Endodermal cell (in vitro differentiated cells): ENCODE measurements at regions not wholly inside any gene's neighbourhood (a gene's known extent, or its start where the extent isn't known, plus 50 kb on each side); places are given as distances from the start of the nearest gene placed in this dataset.

Experiments used
- DNase-seq: peaks from one replicate; pipeline ENCODE4 v3.0.0-alpha.2; 2017
- H3K27ac ChIP-seq: 2 replicates; pipeline ENCODE4 v1.5.1; 2013; ENCODE audit warnings: mild to moderate bottlenecking, low read depth, low read length, moderate library complexity
- H3K27me3 ChIP-seq: 2 replicates; pipeline ENCODE4 v1.6.1; 2013; ENCODE audit warnings: mild to moderate bottlenecking, low read length, moderate library complexity; ENCODE audit not compliant: insufficient read depth, control insufficient read depth, poor library complexity, severe bottlenecking
- H3K36me3 ChIP-seq: 2 replicates; pipeline ENCODE4 v1.7.0; 2013; ENCODE audit warnings: mild to moderate bottlenecking, low read length, moderate library complexity; ENCODE audit not compliant: control insufficient read depth, insufficient read depth
- H3K4me1 ChIP-seq: one replicate; pipeline ENCODE4 v1.7.0; 2013; ENCODE audit warnings: low read length; ENCODE audit not compliant: control insufficient read depth, insufficient read depth
- H3K4me3 ChIP-seq: 2 replicates; pipeline ENCODE4 v1.5.1; 2013; ENCODE audit warnings: mild to moderate bottlenecking, low read length, moderate library complexity
- H3K9ac ChIP-seq: 2 replicates; pipeline ENCODE4 v1.6.1; 2013; ENCODE audit warnings: mild to moderate bottlenecking, low read length, moderate library complexity; ENCODE audit not compliant: poor library complexity, severe bottlenecking; ENCODE audit errors: extremely low read depth
- H3K9me3 ChIP-seq: 2 replicates; pipeline ENCODE4 v1.6.1; 2013; ENCODE audit warnings: mild to moderate bottlenecking, low read length, moderate library complexity; ENCODE audit not compliant: control insufficient read depth
- H3K27ac Mint-ChIP-seq: 2 replicates; pipeline ENCODE4 v1.8.0; 2020; ENCODE audit warnings: mixed read lengths
- H3K27me3 Mint-ChIP-seq: 2 replicates; pipeline ENCODE4 v1.8.0; 2021; ENCODE audit warnings: mild to moderate bottlenecking, mixed read lengths; ENCODE audit not compliant: insufficient read depth
- H3K36me3 Mint-ChIP-seq: 2 replicates; pipeline ENCODE4 v1.8.0; 2020; ENCODE audit warnings: low read depth, mixed read lengths
- H3K4me1 Mint-ChIP-seq: 2 replicates; pipeline ENCODE4 v1.8.0; 2020; ENCODE audit warnings: mixed read lengths
- H3K4me3 Mint-ChIP-seq: 2 replicates; pipeline ENCODE4 v1.8.0; 2020; ENCODE audit warnings: mild to moderate bottlenecking, moderate library complexity, mixed read lengths
- H3K9me3 Mint-ChIP-seq: 2 replicates; pipeline ENCODE4 v1.8.0; 2020; ENCODE audit warnings: mild to moderate bottlenecking, mixed read lengths
- CTCF ChIP-seq: fragments of 200-600 bp; sonication (generic); conservative IDR thresholded peaks from 2 replicates; pipeline ENCODE4 v1.5.0; 2021; ENCODE audit warnings: antibody characterized with exemption, mild to moderate bottlenecking
- WGBS, 2 experiments: methylation state at CpG; one replicate each; pipeline versions ENCODE4 v1.1.5 to v1.1.7; 2013; ENCODE audit warnings: missing lambda C conversion rate in 2 of 2, mixed read lengths in 1 of 2; ENCODE audit not compliant: insufficient coverage in 1 of 2, insufficient read length in 1 of 2; 5-methylcytosine and 5-hydroxymethylcytosine counted together

DNA sequence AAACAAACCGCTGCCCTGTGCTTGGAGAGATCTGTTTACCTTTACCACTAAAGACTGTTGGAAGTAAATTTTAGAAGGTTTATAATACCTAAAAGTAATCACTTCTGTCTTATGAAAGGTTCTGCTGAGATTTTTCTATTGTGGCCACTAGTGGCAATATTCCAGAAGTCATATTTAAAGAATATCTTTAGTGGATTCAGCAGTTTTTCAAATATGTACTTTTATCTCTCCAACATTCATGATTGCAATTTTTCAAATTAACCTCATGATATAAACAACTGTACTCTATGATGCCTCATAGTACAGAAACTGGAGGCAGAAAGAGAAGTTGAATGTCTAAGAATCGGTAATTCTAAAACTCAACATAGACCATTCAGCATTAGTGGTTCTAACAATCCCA lies 53.2 kb upstream of the USPL1 start:
- TF ChIP-seq CTCF: no peak
- Mint-ChIP-seq H3K27me3 (no peaks in the 10 kb centered on the region), H3K36me3 (no peaks in the 10 kb centered on the region), H3K4me3 (no peak overlapping the region), H3K27ac (no peak overlapping the region), H3K4me1 (no peaks in the 10 kb centered on the region), H3K9me3 (no peaks in the 10 kb centered on the region)
- no peak overlapping the region for H3K4me3 ChIP-seq
- no peak overlapping the region for H3K9ac ChIP-seq
- H3K27ac ChIP-seq: no peak overlapping the region
- WGBS, 2 experiments: 96 to 100% methylated on average over 1 to 2 of the region's 2 CpGs
- H3K4me1 ChIP-seq: no peaks in the 10 kb centered on the region
- H3K27me3 ChIP-seq: no peaks in the 10 kb centered on the region
- DNase-seq: no peak
- H3K36me3 ChIP-seq: no peaks in the 10 kb centered on the region
- H3K9me3 ChIP-seq: no peaks in the 10 kb centered on the region

DNA sequence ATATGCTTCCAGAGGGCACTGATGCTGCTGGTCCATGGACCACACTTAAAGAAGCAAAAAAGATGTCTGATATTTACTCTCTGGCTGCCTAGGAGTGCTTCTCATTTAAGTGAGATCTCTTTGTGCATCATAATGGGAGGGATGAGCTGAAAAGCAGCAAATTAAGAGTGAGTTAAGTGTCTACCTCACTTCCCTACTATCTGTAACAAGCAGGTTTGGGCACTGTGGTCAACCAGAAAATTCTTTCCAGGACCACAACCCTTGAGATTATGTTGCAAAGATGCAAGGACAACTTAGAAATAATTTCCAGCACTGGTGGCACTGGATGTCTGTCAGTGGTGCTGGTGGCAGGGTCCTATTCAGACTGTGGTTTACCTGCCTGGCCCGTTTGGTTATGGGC lies 52.1 kb upstream of the USPL1 start:
- Histone ChIP-seq H3K27me3 (no peaks in the 10 kb centered on the region), H3K4me3 (no peak overlapping the region), H3K4me1 (no peaks in the 10 kb centered on the region), H3K36me3 (no peaks in the 10 kb centered on the region), H3K9ac (no peak overlapping the region), H3K9me3 (no peaks in the 10 kb centered on the region), H3K27ac (no peak overlapping the region)
- 91% methylated on average over 1 of the region's 1 CpG; no CpG with 5 or more reads in 1 of the 2 experiments for WGBS, 2 experiments
- Mint-ChIP-seq H3K27ac (no peak overlapping the region), H3K4me3 (no peak overlapping the region), H3K4me1 (no peaks in the 10 kb centered on the region), H3K36me3 (no peaks in the 10 kb centered on the region), H3K27me3 (no peaks in the 10 kb centered on the region), H3K9me3 (no peaks in the 10 kb centered on the region)
- no peak for TF ChIP-seq CTCF
- DNase-seq: no peak

DNA sequence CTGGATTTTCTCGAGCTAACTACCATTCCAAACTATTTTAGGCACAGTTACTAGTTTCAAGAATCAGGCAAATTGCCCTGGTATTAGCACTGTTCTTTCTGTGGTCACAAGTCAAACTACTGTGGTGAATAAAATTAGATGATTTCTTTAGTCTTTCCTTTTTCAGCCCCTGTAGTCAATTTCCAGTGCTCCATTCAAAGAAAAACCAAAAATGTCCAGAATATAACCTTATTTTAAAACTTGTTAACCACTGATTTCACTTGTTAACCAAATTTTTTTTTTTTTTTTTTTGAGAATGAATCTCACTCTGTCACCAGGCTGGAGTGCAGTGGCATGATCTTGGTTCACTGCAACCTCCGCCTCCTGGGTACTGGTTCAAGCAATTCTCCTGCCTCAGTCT lies 50.6 kb upstream of the USPL1 start:
- DNase-seq: no peak
- no peaks in the 10 kb centered on the region for H3K4me1 ChIP-seq
- no peaks in the 10 kb centered on the region for H3K9me3 ChIP-seq
- TF ChIP-seq CTCF: no peak
- no peaks in the 10 kb centered on the region for H3K36me3 Mint-ChIP-seq
- no peak overlapping the region for H3K9ac ChIP-seq
- H3K4me1 Mint-ChIP-seq: no peaks in the 10 kb centered on the region
- no peak overlapping the region for H3K4me3 Mint-ChIP-seq
- no peak overlapping the region for H3K27ac Mint-ChIP-seq
- H3K27ac ChIP-seq: no peak overlapping the region
- no peaks in the 10 kb centered on the region for H3K27me3 ChIP-seq
- no peak overlapping the region for H3K4me3 ChIP-seq
- no peaks in the 10 kb centered on the region for H3K27me3 Mint-ChIP-seq
- no peaks in the 10 kb centered on the region for H3K36me3 ChIP-seq
- H3K9me3 Mint-ChIP-seq: no peaks in the 10 kb centered on the region
- 89 to 100% methylated on average over 1 to 2 of the region's 2 CpGs for WGBS, 2 experiments
